SU-DHL-6 (cell line): ENCODE measurements at regions not wholly inside any gene's neighbourhood (a gene's known extent, or its start where the extent isn't known, plus 50 kb on each side); places are given as distances from the start of the nearest gene placed in this dataset.

Experiments used
- H2AFZ ChIP-seq: fragments of 200-600 bp; sonication (generic); 2 replicates; pipeline ENCODE4 v1.6.1; 2014; ENCODE audit warnings: low read depth, mild to moderate bottlenecking, moderate library complexity, mixed read lengths, antibody characterized with exemption, low read length; ENCODE audit not compliant: severe bottlenecking
- H3F3A ChIP-seq: fragments of 200-600 bp; shearing (Covaris generic); 2 replicates; pipeline ENCODE4 v1.6.0; 2016; ENCODE audit warnings: antibody characterized with exemption, mild to moderate bottlenecking; ENCODE audit not compliant: insufficient read depth
- H3K27ac ChIP-seq: fragments of 200-600 bp; sonication (generic); 2 replicates; pipeline ENCODE4 v1.5.1; 2016; ENCODE audit warnings: low read depth, mild to moderate bottlenecking, low read length, moderate library complexity, mixed read lengths
- H3K27me3 ChIP-seq: fragments of 200-600 bp; sonication (generic), shearing (Covaris generic); 2 replicates; pipeline ENCODE4 v1.6.0; 2014; ENCODE audit warnings: mild to moderate bottlenecking, low read length
- H3K36me3 ChIP-seq: fragments of 200-600 bp; sonication (generic); 2 replicates; pipeline ENCODE4 v1.6.1; 2014; ENCODE audit warnings: mild to moderate bottlenecking, low read length, mixed read lengths
- H3K4me2 ChIP-seq: fragments of 300-600, 200-600 bp; shearing (Covaris generic), sonication (generic); 2 replicates; pipeline ENCODE4 v1.6.0; 2014; ENCODE audit warnings: low read length, low read depth, mild to moderate bottlenecking; ENCODE audit not compliant: poor library complexity, severe bottlenecking
- H3K4me3 ChIP-seq: fragments of 200-600 bp; sonication (generic); 2 replicates; pipeline ENCODE4 v1.5.1; 2014; ENCODE audit warnings: antibody characterized with exemption, low read length, mild to moderate bottlenecking, mixed read lengths; ENCODE audit not compliant: insufficient read depth, poor library complexity, severe bottlenecking
- H3K79me2 ChIP-seq: fragments of 200-600 bp; sonication (generic); 2 replicates; pipeline ENCODE4 v1.6.1; 2014; ENCODE audit warnings: mild to moderate bottlenecking, low read length, moderate library complexity; ENCODE audit not compliant: insufficient read depth
- H3K9ac ChIP-seq: fragments of 200-600 bp; sonication (generic); 2 replicates; pipeline ENCODE4 v1.7.0; 2014; ENCODE audit warnings: mild to moderate bottlenecking, low read length
- H3K9me2 ChIP-seq: fragments of 200-600 bp; sonication (generic); replicated peaks from 2 replicates; pipeline ENCODE4 v1.6.1; 2014; ENCODE audit warnings: low read length; ENCODE audit not compliant: insufficient read depth
- H3K9me3 ChIP-seq: fragments of 200-600 bp; sonication (generic); 2 replicates; pipeline ENCODE4 v1.6.1; 2014; ENCODE audit warnings: low read length, mixed read lengths; ENCODE audit not compliant: insufficient read depth
- H4K20me1 ChIP-seq: fragments of 200-600 bp; sonication (generic); 2 replicates; pipeline ENCODE4 v1.6.1; 2014; ENCODE audit warnings: low read depth, mild to moderate bottlenecking, antibody characterized with exemption, low read length, moderate library complexity, mixed read lengths
- EZH2phosphoT487 ChIP-seq: fragments of 200-600 bp; sonication (generic), shearing (Covaris generic); conservative IDR thresholded peaks from 2 replicates; pipeline ENCODE4 v1.6.1; 2018; ENCODE audit warnings: mild to moderate bottlenecking, antibody characterized with exemption, low read length, moderate library complexity, mixed read lengths
- TF ChIP-seq, protein P1 (sequence below): fragments of 200-600 bp; sonication (generic); IDR thresholded peaks from one replicate; pipeline ENCODE4 v1.5.1; 2017; ENCODE audit warnings: antibody characterized with exemption, mild to moderate bottlenecking, low read length, moderate library complexity; ENCODE audit not compliant: insufficient read depth, poor library complexity, severe bottlenecking

DNA sequence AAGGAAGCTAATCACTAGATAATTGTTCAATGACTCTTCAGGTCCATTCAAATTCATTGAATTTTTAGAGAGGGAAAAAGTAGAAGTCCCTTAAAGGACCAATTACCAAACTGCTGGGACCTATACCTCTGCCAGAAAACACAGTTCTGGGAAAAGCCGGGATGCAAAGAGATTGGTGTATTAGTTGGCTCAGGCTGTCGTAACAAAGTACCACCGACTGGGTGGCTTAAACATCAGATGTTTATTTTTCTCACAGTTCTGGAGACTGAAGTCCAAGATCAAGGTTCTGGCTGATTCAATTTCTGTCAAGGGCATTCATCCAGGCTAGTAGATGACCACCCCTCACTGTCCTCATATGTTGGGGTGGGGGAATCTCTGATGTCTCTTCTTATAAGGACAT lies 177.1 kb upstream of the FSTL4 start:
- H2AFZ ChIP-seq = no peak overlapping the region
- no peaks in the 10 kb centered on the region for H3K27me3 ChIP-seq
- no peaks in the 10 kb centered on the region for H3K36me3 ChIP-seq
- H3K79me2 ChIP-seq = no peaks in the 10 kb centered on the region
- H4K20me1 ChIP-seq = no peaks in the 10 kb centered on the region
- H3K9me2 ChIP-seq = no peaks in the 10 kb centered on the region
- no peak overlapping the region for H3K4me2 ChIP-seq
- H3K4me3 ChIP-seq = no peak overlapping the region
- no peaks in the 10 kb centered on the region for H3F3A ChIP-seq
- no peaks in the 10 kb centered on the region for H3K9me3 ChIP-seq
- H3K27ac ChIP-seq = no peak overlapping the region
- H3K9ac ChIP-seq = no peak overlapping the region
- TF ChIP-seq, protein P1, sequence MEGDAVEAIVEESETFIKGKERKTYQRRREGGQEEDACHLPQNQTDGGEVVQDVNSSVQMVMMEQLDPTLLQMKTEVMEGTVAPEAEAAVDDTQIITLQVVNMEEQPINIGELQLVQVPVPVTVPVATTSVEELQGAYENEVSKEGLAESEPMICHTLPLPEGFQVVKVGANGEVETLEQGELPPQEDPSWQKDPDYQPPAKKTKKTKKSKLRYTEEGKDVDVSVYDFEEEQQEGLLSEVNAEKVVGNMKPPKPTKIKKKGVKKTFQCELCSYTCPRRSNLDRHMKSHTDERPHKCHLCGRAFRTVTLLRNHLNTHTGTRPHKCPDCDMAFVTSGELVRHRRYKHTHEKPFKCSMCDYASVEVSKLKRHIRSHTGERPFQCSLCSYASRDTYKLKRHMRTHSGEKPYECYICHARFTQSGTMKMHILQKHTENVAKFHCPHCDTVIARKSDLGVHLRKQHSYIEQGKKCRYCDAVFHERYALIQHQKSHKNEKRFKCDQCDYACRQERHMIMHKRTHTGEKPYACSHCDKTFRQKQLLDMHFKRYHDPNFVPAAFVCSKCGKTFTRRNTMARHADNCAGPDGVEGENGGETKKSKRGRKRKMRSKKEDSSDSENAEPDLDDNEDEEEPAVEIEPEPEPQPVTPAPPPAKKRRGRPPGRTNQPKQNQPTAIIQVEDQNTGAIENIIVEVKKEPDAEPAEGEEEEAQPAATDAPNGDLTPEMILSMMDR = no peak
- TF ChIP-seq EZH2phosphoT487 = no peak

- Histone ChIP-seq H3K9me2 (no peaks in the 10 kb centered on the region), H3K27me3 (no peaks in the 10 kb centered on the region), H3K9me3 (no peaks in the 10 kb centered on the region), H3K9ac (no peak overlapping the region), H2AFZ (no peak overlapping the region), H3K4me2 (no peak overlapping the region), H3K4me3 (no peak overlapping the region), H3K27ac (no peak overlapping the region), H4K20me1 (no peaks in the 10 kb centered on the region), H3K36me3 (no peaks in the 10 kb centered on the region), H3K79me2 (no peaks in the 10 kb centered on the region), H3F3A (no peaks in the 10 kb centered on the region)
- TF ChIP-seq EZH2phosphoT487 = no peak
- TF ChIP-seq, protein P1 = no peak
Observed at GRCh38 chr5:133788121-133788520, 175.8 kb upstream of the FSTL4 start.

- no peak overlapping the region for H3K27ac ChIP-seq
- no peaks in the 10 kb centered on the region for H4K20me1 ChIP-seq
- TF ChIP-seq, protein P1 = no peak
- TF ChIP-seq EZH2phosphoT487 = no peak
- no peaks in the 10 kb centered on the region for H3K9me2 ChIP-seq
- no peak overlapping the region for H3K4me3 ChIP-seq
- H3K9me3 ChIP-seq = no peaks in the 10 kb centered on the region
- no peaks in the 10 kb centered on the region for H3K27me3 ChIP-seq
- H3F3A ChIP-seq = no peaks in the 10 kb centered on the region
- no peaks in the 10 kb centered on the region for H3K36me3 ChIP-seq
- no peak overlapping the region for H2AFZ ChIP-seq
- no peak overlapping the region for H3K9ac ChIP-seq
- no peak overlapping the region for H3K4me2 ChIP-seq
- no peaks in the 10 kb centered on the region for H3K79me2 ChIP-seq
Observed at GRCh38 chr5:133786420-133786819, 174.1 kb upstream of the FSTL4 start.

DNA sequence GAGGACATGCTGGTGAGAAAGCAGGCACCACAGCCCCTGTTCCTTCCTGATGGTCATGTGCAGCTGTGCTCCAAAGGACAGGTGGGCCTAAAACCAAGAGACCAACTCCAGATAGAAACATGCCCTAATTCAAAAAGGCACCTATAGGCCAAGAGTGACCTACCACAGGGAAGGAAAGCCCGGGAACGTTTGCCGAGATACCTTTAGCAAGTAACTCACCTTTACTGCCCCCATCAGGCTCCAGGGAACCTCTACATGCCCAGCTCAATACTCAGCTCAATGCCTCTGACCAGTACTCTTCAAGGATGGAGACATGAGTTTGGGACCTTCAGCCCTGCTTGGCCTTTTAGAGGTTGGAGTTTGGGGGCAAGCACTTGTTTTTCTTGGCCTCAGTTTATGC lies 172.8 kb upstream of the FSTL4 start:
- H3K4me3 ChIP-seq = no peak overlapping the region
- no peaks in the 10 kb centered on the region for H3K79me2 ChIP-seq
- no peak overlapping the region for H3K9ac ChIP-seq
- no peaks in the 10 kb centered on the region for H4K20me1 ChIP-seq
- no peak overlapping the region for H3K4me2 ChIP-seq
- H2AFZ ChIP-seq = no peak overlapping the region
- no peaks in the 10 kb centered on the region for H3F3A ChIP-seq
- H3K9me3 ChIP-seq = no peaks in the 10 kb centered on the region
- no peaks in the 10 kb centered on the region for H3K36me3 ChIP-seq
- no peaks in the 10 kb centered on the region for H3K9me2 ChIP-seq
- no peaks in the 10 kb centered on the region for H3K27me3 ChIP-seq
- no peak overlapping the region for H3K27ac ChIP-seq
- TF ChIP-seq EZH2phosphoT487 = no peak
- TF ChIP-seq, protein P1 = no peak
